ENCODE measurements at regions not wholly inside any gene's neighbourhood (a gene's known extent, or its start where the extent isn't known, plus 50 kb on each side); places are given as distances from the start of the nearest gene placed in this dataset.

GRCh38 chr9:10785255-10785654 lies 172.5 kb upstream of the PTPRD start:
- Mint-ChIP-seq H3K27ac (no peak overlapping the region), H3K4me1 (ENCODE audit: low read depth) (no peaks in the 10 kb centered on the region), H3K4me3 (no peak overlapping the region), H3K9me3 (peaks cover 15% of the 10 kb centered on the region), H3K27me3 (no peaks in the 10 kb centered on the region), H3K36me3 (ENCODE audit: low read depth) (no peaks in the 10 kb centered on the region)
- DNase-seq (no peak), ATAC-seq (no peak)
- TF ChIP-seq CTCF (IDR thresholded peaks at IDR 0.05): no peak
- CTCF ChIA-PET: no interaction called here
- intact Hi-C loops (cut with micrococcal nuclease): no loop called here
- POLR2A ChIA-PET: no interaction called here

- intact Hi-C loops (cut with micrococcal nuclease): no loop called here
These were observed 180.5 kb upstream of the PTPRD start for GRCh38 chr9:10793306-10793705.

GRCh38 chr9:10804486-10804885 lies 191.7 kb upstream of the PTPRD start:
- no peak overlapping the region for H3K27ac Mint-ChIP-seq
- no peaks in the 10 kb centered on the region for H3K27me3 Mint-ChIP-seq
- DNase-seq (no peak), ATAC-seq (no peak)
- intact Hi-C loops (cut with micrococcal nuclease): no loop called here
- no peak for TF ChIP-seq CTCF (IDR thresholded peaks at IDR 0.05)
- CTCF ChIA-PET: no interaction called here
- no peaks in the 10 kb centered on the region for H3K4me1 Mint-ChIP-seq (ENCODE audit: low read depth)
- H3K9me3 Mint-ChIP-seq: peaks cover 4% of the 10 kb centered on the region
- H3K4me3 Mint-ChIP-seq: no peak overlapping the region
- H3K36me3 Mint-ChIP-seq (ENCODE audit: low read depth): no peaks in the 10 kb centered on the region
- POLR2A ChIA-PET: no interaction called here

More at GRCh38 chr9:10793306-10793705, 180.5 kb upstream of the PTPRD start:
- H3K9me3 Mint-ChIP-seq: peaks cover 18% of the 10 kb centered on the region
- POLR2A ChIA-PET: no interaction called here
- no peaks in the 10 kb centered on the region for H3K4me1 Mint-ChIP-seq (ENCODE audit: low read depth)
- no peak for DNase-seq
- TF ChIP-seq CTCF (IDR thresholded peaks at IDR 0.05): no peak
- no peak overlapping the region for H3K27ac Mint-ChIP-seq
- ATAC-seq: no peak
- H3K27me3 Mint-ChIP-seq: no peaks in the 10 kb centered on the region
- CTCF ChIA-PET: no interaction called here
- no peaks in the 10 kb centered on the region for H3K36me3 Mint-ChIP-seq (ENCODE audit: low read depth)
- H3K4me3 Mint-ChIP-seq: no peak overlapping the region

GRCh38 chr9:10806868-10807267 lies 194.1 kb upstream of the PTPRD start:
- Mint-ChIP-seq H3K4me3 (no peak overlapping the region), H3K4me1 (ENCODE audit: low read depth) (no peaks in the 10 kb centered on the region), H3K27me3 (no peaks in the 10 kb centered on the region), H3K27ac (no peak overlapping the region), H3K36me3 (ENCODE audit: low read depth) (no peaks in the 10 kb centered on the region), H3K9me3 (peaks cover 3% of the 10 kb centered on the region)
- ChIA-PET CTCF (no interaction called here), POLR2A (no interaction called here)
- ATAC-seq: no peak
- TF ChIP-seq CTCF (IDR thresholded peaks at IDR 0.05): no peak
- intact Hi-C loops (cut with micrococcal nuclease): no loop called here
- no peak for DNase-seq

GRCh38 chr9:10818206-10818605 lies 205.4 kb upstream of the PTPRD start:
- intact Hi-C loops (cut with micrococcal nuclease): no loop called here
- no peaks in the 10 kb centered on the region for H3K4me1 Mint-ChIP-seq (ENCODE audit: low read depth)
- H3K36me3 Mint-ChIP-seq (ENCODE audit: low read depth): no peaks in the 10 kb centered on the region
- H3K4me3 Mint-ChIP-seq: no peak overlapping the region
- CTCF ChIA-PET: no interaction called here
- DNase-seq (no peak), ATAC-seq (no peak)
- H3K27ac Mint-ChIP-seq: no peak overlapping the region
- no peaks in the 10 kb centered on the region for H3K27me3 Mint-ChIP-seq
- peaks cover 15% of the 10 kb centered on the region for H3K9me3 Mint-ChIP-seq
- TF ChIP-seq CTCF (IDR thresholded peaks at IDR 0.05): no peak
- POLR2A ChIA-PET: no interaction called here

Measured in activated CD8-positive, alpha-beta T cell treated with anti-CD3 and anti-CD28 coated beads for 36 hours (primary cell).